ENCODE measurements at regions not wholly inside any gene's neighbourhood (a gene's known extent, or its start where the extent isn't known, plus 50 kb on each side); places are given as distances from the start of the nearest gene placed in this dataset.

DNA sequence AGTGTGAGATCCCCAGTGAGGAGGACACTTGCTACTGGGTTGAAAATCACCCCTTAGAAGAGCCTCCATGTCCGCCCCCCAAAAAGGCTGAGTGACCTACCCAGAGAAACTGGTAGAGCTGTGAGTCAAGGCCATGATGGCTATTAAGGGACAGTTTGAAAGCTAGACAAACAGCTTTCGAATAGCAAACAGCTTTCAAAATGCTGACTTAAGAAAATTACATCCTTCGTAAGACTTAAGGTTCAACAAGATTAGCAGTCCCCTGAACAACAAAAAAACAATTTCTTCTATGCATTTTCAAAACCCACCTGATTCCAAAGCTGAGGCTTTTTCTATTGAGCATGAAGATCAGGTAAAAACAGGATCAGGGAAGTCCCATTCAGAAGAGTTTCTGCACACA, 269.7 kb upstream of the SOX2 start:
- TF ChIP-seq CTCF (IDR thresholded peaks at IDR 0.05) (no peak), POLR2AphosphoS5 (IDR thresholded peaks at IDR 0.05) (no peak)
